22Rv1 (cell line): ENCODE measurements at regions not wholly inside any gene's neighbourhood (a gene's known extent, or its start where the extent isn't known, plus 50 kb on each side); places are given as distances from the start of the nearest gene placed in this dataset.

ENCODE experiments used
- CTCF ChIP-seq: fragments of 450-650 bp; IDR thresholded peaks from 2 replicates; pipeline ENCODE4 v1.5.1; 2017; ENCODE audit warnings: mild to moderate bottlenecking
- ZFX ChIP-seq: fragments of 450-650 bp; IDR thresholded peaks from 2 replicates; pipeline ENCODE4 v1.6.1; 2017; ENCODE audit warnings: antibody characterized with exemption, borderline replicate concordance

- TF ChIP-seq CTCF (no peak), ZFX (no peak)
Measured at GRCh38 chr2:116580209-116580608, 1234.3 kb upstream of the DDX18 start.
